DOHH2 (cell line): ENCODE measurements at regions not wholly inside any gene's neighbourhood (a gene's known extent, or its start where the extent isn't known, plus 50 kb on each side); places are given as distances from the start of the nearest gene placed in this dataset.

Source experiments
- EZH2phosphoT487 ChIP-seq: fragments of 200-600 bp; sonication (generic); IDR thresholded peaks from 2 replicates; pipeline ENCODE4 v1.6.1; 2017; ENCODE audit warnings: borderline replicate concordance, mild to moderate bottlenecking, antibody characterized with exemption, low read length, moderate library complexity, mixed read lengths
- TF ChIP-seq, protein P1 (sequence below): fragments of 200-600 bp; sonication (generic); IDR thresholded peaks from one replicate; pipeline ENCODE4 v1.5.1; 2014; ENCODE audit warnings: antibody characterized with exemption, mild to moderate bottlenecking, low read depth, low read length; ENCODE audit not compliant: poor library complexity, severe bottlenecking

DNA sequence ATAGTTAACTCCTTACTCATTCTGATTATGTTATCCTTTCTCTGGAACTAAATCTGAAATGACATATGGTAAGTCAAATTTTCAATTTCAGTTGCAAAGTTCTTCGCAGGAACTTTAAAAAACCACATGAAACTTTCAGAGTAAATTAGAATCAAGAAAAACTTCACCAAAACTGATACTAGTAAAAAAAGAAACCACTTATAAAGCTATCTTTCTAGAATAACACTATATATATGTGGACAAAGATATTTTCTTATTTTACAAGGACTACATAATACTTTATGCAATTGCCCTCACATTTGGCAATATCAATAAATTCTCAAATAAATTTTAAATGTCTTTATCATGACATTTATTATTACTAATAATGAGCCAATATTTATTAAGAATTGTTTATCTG is 1847.1 kb upstream of the NUDT12 start:
- TF ChIP-seq, protein P1, sequence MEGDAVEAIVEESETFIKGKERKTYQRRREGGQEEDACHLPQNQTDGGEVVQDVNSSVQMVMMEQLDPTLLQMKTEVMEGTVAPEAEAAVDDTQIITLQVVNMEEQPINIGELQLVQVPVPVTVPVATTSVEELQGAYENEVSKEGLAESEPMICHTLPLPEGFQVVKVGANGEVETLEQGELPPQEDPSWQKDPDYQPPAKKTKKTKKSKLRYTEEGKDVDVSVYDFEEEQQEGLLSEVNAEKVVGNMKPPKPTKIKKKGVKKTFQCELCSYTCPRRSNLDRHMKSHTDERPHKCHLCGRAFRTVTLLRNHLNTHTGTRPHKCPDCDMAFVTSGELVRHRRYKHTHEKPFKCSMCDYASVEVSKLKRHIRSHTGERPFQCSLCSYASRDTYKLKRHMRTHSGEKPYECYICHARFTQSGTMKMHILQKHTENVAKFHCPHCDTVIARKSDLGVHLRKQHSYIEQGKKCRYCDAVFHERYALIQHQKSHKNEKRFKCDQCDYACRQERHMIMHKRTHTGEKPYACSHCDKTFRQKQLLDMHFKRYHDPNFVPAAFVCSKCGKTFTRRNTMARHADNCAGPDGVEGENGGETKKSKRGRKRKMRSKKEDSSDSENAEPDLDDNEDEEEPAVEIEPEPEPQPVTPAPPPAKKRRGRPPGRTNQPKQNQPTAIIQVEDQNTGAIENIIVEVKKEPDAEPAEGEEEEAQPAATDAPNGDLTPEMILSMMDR: no peak
- TF ChIP-seq EZH2phosphoT487: no peak
